PC-9 (cell line): ENCODE measurements at regions not wholly inside any gene's neighbourhood (a gene's known extent, or its start where the extent isn't known, plus 50 kb on each side); places are given as distances from the start of the nearest gene placed in this dataset.

Source experiments
- EZH2 ChIP-seq: fragments of 200-600 bp; sonication (generic); IDR thresholded peaks from 2 replicates; pipeline ENCODE4 v1.8.0; 2017; ENCODE audit warnings: antibody characterized with exemption, low read depth
- TF ChIP-seq, protein P1 (sequence below): fragments of 200-600 bp; sonication (generic); conservative IDR thresholded peaks from 2 replicates; pipeline ENCODE4 v1.6.1; 2017; ENCODE audit warnings: mixed run types, antibody characterized with exemption, mild to moderate bottlenecking, moderate library complexity

DNA sequence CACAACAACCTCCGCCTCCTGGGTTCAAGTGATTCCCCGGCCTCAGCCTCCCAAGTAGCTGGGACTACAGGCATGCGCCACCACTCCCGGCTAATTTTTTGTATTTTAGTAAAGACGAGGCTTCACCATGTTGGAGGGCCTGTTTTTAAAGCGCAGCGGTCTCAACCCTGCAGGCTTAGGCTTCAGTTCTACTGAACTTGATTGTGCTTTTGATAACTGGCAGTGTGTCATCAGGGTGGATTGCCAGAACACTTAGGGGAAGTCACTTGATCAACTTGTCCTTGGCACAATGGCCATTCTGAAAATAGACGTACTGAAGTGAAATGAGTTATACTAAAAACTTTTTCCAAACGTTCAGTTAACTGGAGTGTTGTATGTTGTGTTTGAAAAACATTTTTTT lies 472.2 kb downstream of the KLF5 start:
- TF ChIP-seq, protein P1, sequence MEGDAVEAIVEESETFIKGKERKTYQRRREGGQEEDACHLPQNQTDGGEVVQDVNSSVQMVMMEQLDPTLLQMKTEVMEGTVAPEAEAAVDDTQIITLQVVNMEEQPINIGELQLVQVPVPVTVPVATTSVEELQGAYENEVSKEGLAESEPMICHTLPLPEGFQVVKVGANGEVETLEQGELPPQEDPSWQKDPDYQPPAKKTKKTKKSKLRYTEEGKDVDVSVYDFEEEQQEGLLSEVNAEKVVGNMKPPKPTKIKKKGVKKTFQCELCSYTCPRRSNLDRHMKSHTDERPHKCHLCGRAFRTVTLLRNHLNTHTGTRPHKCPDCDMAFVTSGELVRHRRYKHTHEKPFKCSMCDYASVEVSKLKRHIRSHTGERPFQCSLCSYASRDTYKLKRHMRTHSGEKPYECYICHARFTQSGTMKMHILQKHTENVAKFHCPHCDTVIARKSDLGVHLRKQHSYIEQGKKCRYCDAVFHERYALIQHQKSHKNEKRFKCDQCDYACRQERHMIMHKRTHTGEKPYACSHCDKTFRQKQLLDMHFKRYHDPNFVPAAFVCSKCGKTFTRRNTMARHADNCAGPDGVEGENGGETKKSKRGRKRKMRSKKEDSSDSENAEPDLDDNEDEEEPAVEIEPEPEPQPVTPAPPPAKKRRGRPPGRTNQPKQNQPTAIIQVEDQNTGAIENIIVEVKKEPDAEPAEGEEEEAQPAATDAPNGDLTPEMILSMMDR, result no peak
- TF ChIP-seq EZH2, result no peak
